HCT116 (cell line): ENCODE measurements at regions not wholly inside any gene's neighbourhood (a gene's known extent, or its start where the extent isn't known, plus 50 kb on each side); places are given as distances from the start of the nearest gene placed in this dataset.

ENCODE experiments used
- CTCF ChIP-seq, 3 experiments: fragments of 200-600 bp in 1 of 3; sonication (generic) in 1 of 3; IDR thresholded peaks in 2 of 3; conservative IDR thresholded peaks in 1 of 3; 2 replicates each; pipeline ENCODE4 v1.5.1; 2012 to 2017; ENCODE audit warnings: low read depth in 2 of 3, low read length in 2 of 3, antibody characterized with exemption in 1 of 3, borderline replicate concordance in 1 of 3, control low read depth in 1 of 3, mild to moderate bottlenecking in 1 of 3, mixed read lengths in 1 of 3, mixed run types in 1 of 3, moderate library complexity in 1 of 3; ENCODE audit not compliant: insufficient read depth in 1 of 3
- ELF1 ChIP-seq: IDR thresholded peaks from 2 replicates; pipeline ENCODE4 v1.6.1; 2012; ENCODE audit warnings: low read depth, borderline replicate concordance
- EZH2 ChIP-seq: fragments of 200-600 bp; sonication (generic); IDR thresholded peaks from 2 replicates; pipeline ENCODE4 v1.6.1; 2017; ENCODE audit warnings: antibody characterized with exemption, mixed run types
- EZH2phosphoT487 ChIP-seq: fragments of 200-600 bp; IDR thresholded peaks from 2 replicates; pipeline ENCODE4 v1.6.1; 2018; ENCODE audit warnings: antibody characterized with exemption, borderline replicate concordance
- POLR2A ChIP-seq: IDR thresholded peaks from 2 replicates; pipeline ENCODE4 v1.7.0; 2011; ENCODE audit warnings: borderline replicate concordance; ENCODE audit not compliant: insufficient read depth, insufficient read length; ENCODE audit errors: extremely low read depth
- POLR2AphosphoS5 ChIP-seq: IDR thresholded peaks from 2 replicates; pipeline ENCODE4 v1.6.1; 2011; ENCODE audit warnings: mild to moderate bottlenecking, low read depth, low read length, moderate library complexity
- RAD21 ChIP-seq: IDR thresholded peaks from 2 replicates; pipeline ENCODE4 v1.6.1; 2012; ENCODE audit warnings: low read depth, mild to moderate bottlenecking
- ZFX ChIP-seq: fragments of 450-650 bp; IDR thresholded peaks from 2 replicates; pipeline ENCODE4 v1.6.1; 2017
- TF ChIP-seq, protein P1 (sequence below): IDR thresholded peaks from 2 replicates; pipeline ENCODE4 v1.6.1; 2012
- TF ChIP-seq, protein P2 (sequence below): IDR thresholded peaks from 2 replicates; pipeline ENCODE4 v1.6.1; 2011; ENCODE audit warnings: mild to moderate bottlenecking, low read length, moderate library complexity; ENCODE audit not compliant: insufficient replicate concordance; ENCODE audit errors: extremely low read depth

GRCh38 chr7:52243685-52244084 lies 791.7 kb upstream of the POM121L12 start:
- no peak for TF ChIP-seq POLR2AphosphoS5
- TF ChIP-seq, protein P1, sequence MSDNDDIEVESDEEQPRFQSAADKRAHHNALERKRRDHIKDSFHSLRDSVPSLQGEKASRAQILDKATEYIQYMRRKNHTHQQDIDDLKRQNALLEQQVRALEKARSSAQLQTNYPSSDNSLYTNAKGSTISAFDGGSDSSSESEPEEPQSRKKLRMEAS, result no peak
- TF ChIP-seq POLR2A, result no peak
- no peak for TF ChIP-seq CTCF (IDR thresholded peaks at IDR 0.05 in 2 of 3, conservative IDR thresholded peaks at IDR 0.05 in 1 of 3; ENCODE audit: borderline replicate concordance in 1 of 3, insufficient read depth in 1 of 3, low read depth in 2 of 3, low read length in 2 of 3)
- TF ChIP-seq, protein P2, sequence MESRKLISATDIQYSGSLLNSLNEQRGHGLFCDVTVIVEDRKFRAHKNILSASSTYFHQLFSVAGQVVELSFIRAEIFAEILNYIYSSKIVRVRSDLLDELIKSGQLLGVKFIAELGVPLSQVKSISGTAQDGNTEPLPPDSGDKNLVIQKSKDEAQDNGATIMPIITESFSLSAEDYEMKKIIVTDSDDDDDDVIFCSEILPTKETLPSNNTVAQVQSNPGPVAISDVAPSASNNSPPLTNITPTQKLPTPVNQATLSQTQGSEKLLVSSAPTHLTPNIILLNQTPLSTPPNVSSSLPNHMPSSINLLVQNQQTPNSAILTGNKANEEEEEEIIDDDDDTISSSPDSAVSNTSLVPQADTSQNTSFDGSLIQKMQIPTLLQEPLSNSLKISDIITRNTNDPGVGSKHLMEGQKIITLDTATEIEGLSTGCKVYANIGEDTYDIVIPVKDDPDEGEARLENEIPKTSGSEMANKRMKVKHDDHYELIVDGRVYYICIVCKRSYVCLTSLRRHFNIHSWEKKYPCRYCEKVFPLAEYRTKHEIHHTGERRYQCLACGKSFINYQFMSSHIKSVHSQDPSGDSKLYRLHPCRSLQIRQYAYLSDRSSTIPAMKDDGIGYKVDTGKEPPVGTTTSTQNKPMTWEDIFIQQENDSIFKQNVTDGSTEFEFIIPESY, result no peak
- TF ChIP-seq EZH2, result no peak
- TF ChIP-seq ZFX, result no peak
- no peak for TF ChIP-seq RAD21
- TF ChIP-seq EZH2phosphoT487, result no peak
- TF ChIP-seq ELF1, result no peak
